ENCODE measurements at regions not wholly inside any gene's neighbourhood (a gene's known extent, or its start where the extent isn't known, plus 50 kb on each side); places are given as distances from the start of the nearest gene placed in this dataset.
"Not testable (repeated sequence)": the region's sequence is repeated elsewhere in the genome, so short reads cannot be mapped to it uniquely, and the experiment has no call there.

- TF ChIP-seq CTCF (IDR thresholded peaks at IDR 0.05): no peak
- Histone ChIP-seq H3K4me1 (no peaks in the 10 kb centered on the region), H3K9me3 (no peaks in the 10 kb centered on the region), H3K4me3 (no peak overlapping the region), H3K36me3 (no peaks in the 10 kb centered on the region), H3K27me3 (no peaks in the 10 kb centered on the region), H3K27ac (no peak overlapping the region)
- DNase-seq (ENCODE audit: low spot score in 2 of 2): no peak
- intact Hi-C loops (cut with DNase I): no loop called here
These were observed 330.3 kb downstream of the CBLL2 start for GRCh38 chrX:22603060-22603459.

- H3K27me3 ChIP-seq; H3K4me1 ChIP-seq; DNase-seq (ENCODE audit: low spot score in 2 of 2); intact Hi-C loops (cut with DNase I); H3K4me3 ChIP-seq; H3K9me3 ChIP-seq; H3K27ac ChIP-seq; H3K36me3 ChIP-seq: not testable (repeated sequence)
These were observed 336.7 kb downstream of the CBLL2 start for GRCh38 chrX:22609452-22609851.

GRCh38 chrX:22616867-22617266 lies 344.2 kb downstream of the CBLL2 start:
- no peak for TF ChIP-seq CTCF (IDR thresholded peaks at IDR 0.05)
- Histone ChIP-seq H3K4me1 (no peaks in the 10 kb centered on the region), H3K27ac (no peak overlapping the region), H3K4me3 (no peak overlapping the region), H3K9me3 (no peaks in the 10 kb centered on the region), H3K27me3 (no peaks in the 10 kb centered on the region), H3K36me3 (no peaks in the 10 kb centered on the region)
- intact Hi-C loops (cut with DNase I): no loop called here
- DNase-seq (ENCODE audit: low spot score in 2 of 2): no peak

GRCh38 chrX:22627576-22627975 lies 354.9 kb downstream of the CBLL2 start:
- no peak for TF ChIP-seq CTCF (IDR thresholded peaks at IDR 0.05)
- Histone ChIP-seq H3K27ac (no peak overlapping the region), H3K4me1 (no peaks in the 10 kb centered on the region), H3K36me3 (no peaks in the 10 kb centered on the region), H3K9me3 (no peaks in the 10 kb centered on the region), H3K27me3 (no peaks in the 10 kb centered on the region), H3K4me3 (no peak overlapping the region)
- intact Hi-C loops (cut with DNase I): no loop called here
- DNase-seq (ENCODE audit: low spot score in 2 of 2): no peak

- intact Hi-C loops (cut with DNase I): no loop called here
- H3K27me3 ChIP-seq: no peaks in the 10 kb centered on the region
- TF ChIP-seq CTCF (IDR thresholded peaks at IDR 0.05): no peak
- H3K4me3 ChIP-seq: no peak overlapping the region
- no peaks in the 10 kb centered on the region for H3K9me3 ChIP-seq
- no peak for DNase-seq (ENCODE audit: low spot score in 2 of 2)
- H3K27ac ChIP-seq: no peak overlapping the region
- no peaks in the 10 kb centered on the region for H3K36me3 ChIP-seq
- no peaks in the 10 kb centered on the region for H3K4me1 ChIP-seq
These were observed 355.6 kb downstream of the CBLL2 start for GRCh38 chrX:22628275-22628674.

GRCh38 chrX:22629105-22629725 lies 356.5 kb downstream of the CBLL2 start:
- intact Hi-C loops (cut with DNase I): no loop called here
- Histone ChIP-seq H3K36me3 (no peaks in the 10 kb centered on the region), H3K4me1 (no peaks in the 10 kb centered on the region), H3K9me3 (no peaks in the 10 kb centered on the region), H3K27ac (no peak overlapping the region), H3K4me3 (no peak overlapping the region), H3K27me3 (no peaks in the 10 kb centered on the region)
- DNase-seq (ENCODE audit: low spot score in 2 of 2): no peak
- TF ChIP-seq CTCF (IDR thresholded peaks at IDR 0.05): no peak

Measured in ascending aorta (tissue), 2 donors.